Uterus (tissue), 2 donors: ENCODE measurements at regions not wholly inside any gene's neighbourhood (a gene's known extent, or its start where the extent isn't known, plus 50 kb on each side); places are given as distances from the start of the nearest gene placed in this dataset.

Experiments used
- CTCF ChIP-seq, 4 experiments: fragments of 200-600 bp in 2 of 4; fragments of 450-650 bp in 2 of 4; sonication (generic) in 2 of 4; IDR thresholded peaks; one replicate each; pipeline ENCODE4 v1.5.1; 2016 to 2019; ENCODE audit warnings: antibody characterized with exemption in 4 of 4, mild to moderate bottlenecking in 2 of 4, moderate library complexity in 1 of 4
- POLR2A ChIP-seq, 2 donors: fragments of 450-650 bp; IDR thresholded peaks; one replicate each; pipeline ENCODE4 v1.6.1; 2016; ENCODE audit warnings: antibody characterized with exemption in 2 of 2, mild to moderate bottlenecking in 1 of 2, moderate library complexity in 1 of 2

GRCh38 chr2:64400105-64400728, 53.7 kb upstream of the LGALSL start:
- TF ChIP-seq CTCF (IDR thresholded peaks at IDR 0.05): no peak
- TF ChIP-seq POLR2A (IDR thresholded peaks at IDR 0.05): no peak
